B cell (primary cell): ENCODE measurements at regions not wholly inside any gene's neighbourhood (a gene's known extent, or its start where the extent isn't known, plus 50 kb on each side); places are given as distances from the start of the nearest gene placed in this dataset.

ENCODE experiments used
- ATAC-seq: fragments of 200-7000 bp; cut with Tn5 transposase; one replicate; pipeline ENCODE4 v1.10.0; 2021; ENCODE audit warnings: low read depth, mild to moderate bottlenecking, moderate number of reproducible peaks, moderate library complexity
- CTCF ChIA-PET: fragments of 350-600 bp; sonication (Branson Sonifier 250); formaldehyde crosslinking; loops from one replicate; lab custom pipeline; 2021; ENCODE audit warnings: antibody characterized with exemption, inconsistent platforms; lab: Charles Lee
- POLR2A ChIA-PET: fragments of 350-600 bp; sonication (Branson Sonifier 250); formaldehyde crosslinking; loops from one replicate; lab custom pipeline; 2021; ENCODE audit warnings: antibody characterized with exemption; lab: Charles Lee
- DNase-seq: peaks from one replicate; pipeline ENCODE4 v3.0.0; 2013
- H2AFZ ChIP-seq: 2 replicates; pipeline ENCODE4 v1.6.1; 2012; ENCODE audit warnings: mild to moderate bottlenecking, low read depth, low read length; ENCODE audit not compliant: insufficient read depth, poor library complexity, severe bottlenecking
- H3K27ac ChIP-seq, 2 donors: 1 replicate in 1 of 2; 2 replicates in 1 of 2; pipeline ENCODE4 v1.5.1; 2012 to 2013; ENCODE audit warnings: low read length in 2 of 2, mild to moderate bottlenecking in 2 of 2, moderate library complexity in 1 of 2
- H3K27me3 ChIP-seq, 4 experiments: fragments of 200-600 bp in 1 of 4; sonication (generic) in 1 of 4; replicated peaks in 1 of 4; 1 replicate in 2 of 4; 2 replicates in 2 of 4; pipeline versions ENCODE4 v1.6.1 to v1.7.0; 2013 to 2016; ENCODE audit warnings: low read length in 3 of 4, mild to moderate bottlenecking in 2 of 4, mixed read lengths in 1 of 4, moderate library complexity in 1 of 4; ENCODE audit not compliant: insufficient read depth in 4 of 4, control insufficient read depth in 3 of 4; ENCODE audit errors: control extremely low read depth in 1 of 4
- H3K36me3 ChIP-seq, 2 experiments: replicated peaks in 1 of 2; 1 replicate in 1 of 2; 2 replicates in 1 of 2; pipeline versions ENCODE4 v1.6.1 to v1.7.1; 2013; ENCODE audit warnings: low read length in 1 of 2; ENCODE audit not compliant: insufficient read depth in 2 of 2, control insufficient read depth in 1 of 2; ENCODE audit errors: control extremely low read depth in 1 of 2, extremely low read depth in 1 of 2
- H3K4me1 ChIP-seq, 2 donors: fragments of 200-600 bp in 1 of 2; sonication (generic) in 1 of 2; 1 replicate in 1 of 2; 2 replicates in 1 of 2; pipeline versions ENCODE4 v1.5.1 to v1.6.1; 2013 to 2017; ENCODE audit warnings: low read length in 2 of 2; ENCODE audit not compliant: control insufficient read depth in 2 of 2, insufficient read depth in 2 of 2
- H3K4me2 ChIP-seq: replicated peaks from 2 replicates; pipeline ENCODE3; 2012; ENCODE audit warnings: mild to moderate bottlenecking, low read depth, low read length; ENCODE audit not compliant: poor library complexity, severe bottlenecking
- H3K4me3 ChIP-seq, 5 experiments: fragments of 200-600 bp in 1 of 5; sonication (generic) in 1 of 5; 1 replicate in 3 of 5; 2 replicates in 2 of 5; pipeline versions ENCODE4 v1.5.1 to v1.7.0; 2011 to 2016; ENCODE audit warnings: low read length in 4 of 5, mild to moderate bottlenecking in 4 of 5, low read depth in 2 of 5, control low read depth in 1 of 5, moderate library complexity in 1 of 5; ENCODE audit not compliant: insufficient read depth in 1 of 5; ENCODE audit errors: control extremely low read depth in 1 of 5, extremely low read depth in 1 of 5
- H3K79me2 ChIP-seq: fragments of 200-600 bp; sonication (generic); one replicate; pipeline ENCODE4 v1.6.0; 2016; ENCODE audit warnings: low read length; ENCODE audit not compliant: control insufficient read depth, insufficient read depth
- H3K9ac ChIP-seq: fragments of 200-600 bp; sonication (generic); 2 replicates; pipeline ENCODE4 v1.6.1; 2017; ENCODE audit warnings: mild to moderate bottlenecking, low read length, moderate library complexity
- H3K9me3 ChIP-seq, 3 donors: one replicate each; pipeline versions ENCODE4 v1.6.1 to v1.7.1; 2013; ENCODE audit warnings: low read length in 2 of 3; ENCODE audit not compliant: control insufficient read depth in 2 of 3, insufficient read depth in 1 of 3; ENCODE audit errors: control extremely low read depth in 1 of 3
- H4K20me1 ChIP-seq: 2 replicates; pipeline ENCODE4 v1.6.0; 2012; ENCODE audit warnings: mild to moderate bottlenecking, low read length; ENCODE audit not compliant: insufficient read depth, control insufficient read depth, poor library complexity, severe bottlenecking
- H3K27ac Mint-ChIP-seq: one replicate; pipeline ENCODE4 v1.8.0; 2021; ENCODE audit warnings: mixed read lengths
- H3K27me3 Mint-ChIP-seq: one replicate; pipeline ENCODE4 v1.8.0; 2021; ENCODE audit warnings: mixed read lengths
- H3K4me1 Mint-ChIP-seq: one replicate; pipeline ENCODE4 v1.8.0; 2021; ENCODE audit warnings: mixed read lengths
- H3K4me3 Mint-ChIP-seq: one replicate; pipeline ENCODE4 v1.8.0; 2021; ENCODE audit warnings: mixed read lengths
- H3K9me3 Mint-ChIP-seq: one replicate; pipeline ENCODE4 v1.8.0; 2022; ENCODE audit warnings: mixed read lengths; ENCODE audit not compliant: insufficient read depth
- CTCF ChIP-seq: fragments of 200-600 bp; IDR thresholded peaks from one replicate; pipeline ENCODE4 v1.8.0; 2022; ENCODE audit warnings: antibody characterized with exemption, mild to moderate bottlenecking
- EZH2 ChIP-seq: IDR thresholded peaks from 2 replicates; pipeline ENCODE4 v1.6.1; 2012; ENCODE audit warnings: borderline replicate concordance, low read depth, mild to moderate bottlenecking, moderate library complexity, low read length; ENCODE audit not compliant: insufficient read depth, poor library complexity, severe bottlenecking
- WGBS: methylation state at CpG from one replicate; pipeline ENCODE4 v1.1.5; 2013; ENCODE audit warnings: missing lambda C conversion rate; ENCODE audit not compliant: insufficient coverage; 5-methylcytosine and 5-hydroxymethylcytosine counted together
- intact Hi-C: fragments of 100-400 bp; cut with micrococcal nuclease; formaldehyde crosslinking; loops from one replicate; pipeline ENCODE4 v1.10.0; 2022

- POLR2A ChIA-PET, result no interaction called here
- TF ChIP-seq EZH2, result no peak
- no peak for TF ChIP-seq CTCF
- no peaks in the 10 kb centered on the region for H3K9me3 ChIP-seq
- H3K27me3 ChIP-seq, result peaks cover 0 to 3% (median 0%) of the 10 kb centered on the region in 4 experiments
- H2AFZ ChIP-seq, result no peak overlapping the region
- ATAC-seq (no peak), DNase-seq (no peak)
- intact Hi-C loops, result no loop called here
- no peak overlapping the region for H3K27ac ChIP-seq
- no peaks in the 10 kb centered on the region for H3K79me2 ChIP-seq
- CTCF ChIA-PET, result no interaction called here
- Mint-ChIP-seq H3K4me1 (no peaks in the 10 kb centered on the region), H3K27ac (no peak overlapping the region), H3K27me3 (peaks cover 14% of the 10 kb centered on the region), H3K9me3 (no peaks in the 10 kb centered on the region), H3K4me3 (no peak overlapping the region)
- no peak overlapping the region for H3K9ac ChIP-seq
- WGBS, result 89% methylated on average over 2 of the region's 5 CpGs
- no peak overlapping the region for H3K4me2 ChIP-seq
- H3K36me3 ChIP-seq, result no peaks in the 10 kb centered on the region
- H3K4me3 ChIP-seq, result no peak overlapping the region
- H4K20me1 ChIP-seq, result no peaks in the 10 kb centered on the region
- no peaks in the 10 kb centered on the region for H3K4me1 ChIP-seq
Observed at GRCh38 chr4:100060765-100061416, 110.8 kb upstream of the H2AZ1 start.

GRCh38 chr4:100059467-100059866 lies 109.4 kb upstream of the H2AZ1 start:
- peaks cover 0 to 3% (median 0%) of the 10 kb centered on the region in 4 experiments for H3K27me3 ChIP-seq
- peaks cover 19% of the 10 kb centered on the region for H3K27me3 Mint-ChIP-seq
- H2AFZ ChIP-seq, result no peak overlapping the region
- H3K36me3 ChIP-seq, result no peaks in the 10 kb centered on the region
- H3K4me2 ChIP-seq, result no peak overlapping the region
- no peak overlapping the region for H3K27ac ChIP-seq
- WGBS, result 81% methylated on average over 5 of the region's 8 CpGs
- no peaks in the 10 kb centered on the region for H4K20me1 ChIP-seq
- no peak overlapping the region for H3K4me3 Mint-ChIP-seq
- DNase-seq, result no peak
- H3K9me3 Mint-ChIP-seq, result no peaks in the 10 kb centered on the region
- no peak for ATAC-seq
- ChIA-PET POLR2A (no interaction called here), CTCF (no interaction called here)
- H3K9ac ChIP-seq, result no peak overlapping the region
- no peaks in the 10 kb centered on the region for H3K4me1 Mint-ChIP-seq
- H3K79me2 ChIP-seq, result no peaks in the 10 kb centered on the region
- H3K4me3 ChIP-seq, result no peak overlapping the region
- no peak overlapping the region for H3K27ac Mint-ChIP-seq
- H3K4me1 ChIP-seq, result no peaks in the 10 kb centered on the region
- TF ChIP-seq CTCF, result no peak
- no peak for TF ChIP-seq EZH2
- H3K9me3 ChIP-seq, result no peaks in the 10 kb centered on the region
- intact Hi-C loops, result no loop called here
